HG03045 (cell line): ENCODE measurements at regions not wholly inside any gene's neighbourhood (a gene's known extent, or its start where the extent isn't known, plus 50 kb on each side); places are given as distances from the start of the nearest gene placed in this dataset.
"Not testable (repeated sequence)": the region's sequence is repeated elsewhere in the genome, so short reads cannot be mapped to it uniquely, and the experiment has no call there.

Experiments used
- ATAC-seq: cut with Tn5 transposase; IDR thresholded peaks from one replicate; pipeline ENCODE4 v1.9.1; 2021; ENCODE audit warnings: mild to moderate bottlenecking, moderate library complexity; ENCODE audit not compliant: unreplicated experiment

DNA sequence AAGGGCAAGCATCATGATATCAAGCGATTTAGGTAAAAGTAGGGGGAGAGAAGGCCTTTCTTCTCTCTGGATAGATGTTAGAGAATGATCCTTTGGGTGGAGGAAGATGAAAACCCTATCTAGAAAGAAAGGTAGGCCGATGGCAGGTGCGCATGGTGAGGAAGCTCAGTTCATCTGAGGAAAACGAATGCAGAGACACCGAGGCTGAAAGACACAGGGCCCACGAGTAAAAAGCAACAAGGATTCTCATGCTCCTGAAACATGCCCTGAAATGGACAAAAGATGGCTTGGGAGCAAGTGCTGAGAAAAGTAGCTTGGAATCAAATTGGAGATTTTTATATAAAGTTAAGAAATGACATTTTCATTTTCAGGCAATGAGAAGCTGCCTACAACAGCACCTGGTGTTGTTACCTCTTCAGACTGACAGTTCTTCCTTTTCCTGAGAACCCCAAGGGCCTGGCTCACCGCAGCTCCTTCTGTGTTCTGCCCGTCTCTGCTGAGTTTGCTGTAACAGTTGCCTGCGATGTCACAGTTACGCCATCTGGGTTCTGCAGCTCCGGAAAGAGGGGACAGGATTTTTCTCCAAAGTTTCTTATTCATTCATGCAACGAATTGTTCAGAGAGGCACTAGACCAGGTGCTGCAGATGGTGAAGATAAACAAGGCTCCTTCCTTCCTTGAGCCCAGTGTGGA, 402.0 kb upstream of the KLF6 start:
- no peak for ATAC-seq

DNA sequence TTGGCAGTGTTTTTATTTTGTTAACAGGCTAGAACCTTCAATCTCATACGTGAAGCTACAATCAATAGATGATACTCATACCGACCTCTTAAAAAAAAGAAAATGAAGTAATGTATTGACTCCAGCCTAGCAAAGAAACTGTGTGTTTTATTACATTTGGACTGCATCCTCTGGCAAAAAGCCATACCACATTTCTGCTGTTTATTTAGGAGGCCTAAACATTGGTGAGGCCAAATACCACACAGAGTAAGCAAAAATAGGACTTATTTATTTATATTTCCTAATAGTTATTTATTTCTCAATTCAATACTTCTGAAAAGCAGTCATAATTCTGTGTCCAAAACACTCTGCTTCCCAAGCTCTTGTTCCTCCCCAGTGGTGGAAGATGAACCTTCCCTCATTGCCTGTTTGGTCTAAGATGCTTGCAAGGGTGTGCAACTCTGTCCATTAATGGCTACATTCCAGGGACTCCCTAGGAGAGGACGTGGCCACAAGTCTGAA, 398.8 kb upstream of the KLF6 start:
- no peak for ATAC-seq

DNA sequence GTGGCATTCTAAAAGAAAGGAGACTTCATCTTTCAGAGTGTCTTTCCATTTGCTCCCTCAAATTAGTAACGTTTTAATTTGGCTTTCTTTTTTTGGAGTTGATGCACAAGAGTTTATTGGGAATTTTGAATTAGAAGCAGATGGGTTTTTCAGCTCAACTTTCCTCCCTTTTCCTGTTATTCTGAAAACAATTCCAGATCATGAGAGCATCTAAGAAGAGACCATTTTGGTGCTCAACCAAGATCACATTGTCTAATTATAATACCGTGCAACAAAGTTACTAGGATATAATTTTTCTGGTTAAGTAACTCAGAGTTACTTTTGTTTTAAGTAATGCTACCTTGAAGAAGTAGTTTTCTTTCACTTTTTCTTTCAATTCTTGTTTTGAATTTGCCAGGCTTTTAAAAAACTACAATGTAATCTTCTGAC, 396.6 kb upstream of the KLF6 start:
- ATAC-seq = no peak

DNA sequence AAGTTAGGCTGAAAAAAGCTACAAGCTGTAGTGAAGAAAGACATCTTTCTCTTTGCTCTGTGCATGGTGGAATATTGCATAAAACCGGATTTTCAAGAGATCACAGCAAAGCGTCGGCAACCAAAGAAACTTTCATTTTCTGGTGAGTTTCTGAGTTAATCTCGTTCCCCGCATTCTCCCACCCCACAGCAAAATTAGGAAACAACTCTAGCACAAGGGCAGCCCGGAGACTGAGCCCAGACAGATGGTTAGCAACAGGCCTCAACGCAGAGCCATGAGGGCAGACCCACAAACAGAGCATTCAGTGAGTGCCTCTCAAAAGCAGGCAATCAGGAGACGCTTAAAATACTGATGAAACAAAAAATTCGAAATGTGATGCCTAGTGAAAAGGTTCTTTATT, 396.1 kb upstream of the KLF6 start:
- no peak for ATAC-seq

DNA sequence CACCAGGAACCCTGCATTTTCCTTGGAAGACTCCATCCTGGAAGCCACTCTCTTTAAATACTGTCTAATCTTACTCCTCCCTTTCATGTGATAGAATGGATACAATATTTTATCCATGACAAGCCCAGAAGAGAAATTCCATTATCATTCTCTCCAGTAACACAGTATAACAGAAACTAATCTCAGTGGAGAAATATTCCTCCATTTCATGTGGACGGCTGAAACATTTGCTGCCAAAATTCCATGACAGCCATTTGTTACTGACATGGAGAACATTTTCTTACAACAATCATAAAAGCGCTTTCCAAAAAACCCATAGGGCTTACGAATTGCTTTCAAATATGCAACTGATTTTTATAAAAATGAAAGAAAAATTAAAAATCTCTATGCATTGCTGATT, 392.8 kb upstream of the KLF6 start:
- ATAC-seq = no peak

- no peak for ATAC-seq
Measured at GRCh38 chr10:4176500-4177281, 391.7 kb upstream of the KLF6 start.

- no peak for ATAC-seq
Measured at GRCh38 chr10:4174197-4174596, 389.2 kb upstream of the KLF6 start.

GRCh38 chr10:4170633-4171314, 385.8 kb upstream of the KLF6 start:
- ATAC-seq = no peak

- no peak for ATAC-seq
Measured at GRCh38 chr10:4170181-4170580, 385.2 kb upstream of the KLF6 start.

GRCh38 chr10:4169448-4169847, 384.4 kb upstream of the KLF6 start:
- ATAC-seq = no peak

- ATAC-seq = no peak
Measured at GRCh38 chr10:4167216-4167615, 382.2 kb upstream of the KLF6 start.

- ATAC-seq = no peak
Measured at GRCh38 chr10:4162571-4163286, 377.7 kb upstream of the KLF6 start.

- no peak for ATAC-seq
Measured at GRCh38 chr10:4159173-4159572, 374.2 kb upstream of the KLF6 start.

- no peak for ATAC-seq
Measured at GRCh38 chr10:4154191-4154715, 369.2 kb upstream of the KLF6 start.

GRCh38 chr10:4151466-4151865, 366.5 kb upstream of the KLF6 start:
- no peak for ATAC-seq

GRCh38 chr10:4150676-4151075, 365.7 kb upstream of the KLF6 start:
- ATAC-seq = no peak

DNA sequence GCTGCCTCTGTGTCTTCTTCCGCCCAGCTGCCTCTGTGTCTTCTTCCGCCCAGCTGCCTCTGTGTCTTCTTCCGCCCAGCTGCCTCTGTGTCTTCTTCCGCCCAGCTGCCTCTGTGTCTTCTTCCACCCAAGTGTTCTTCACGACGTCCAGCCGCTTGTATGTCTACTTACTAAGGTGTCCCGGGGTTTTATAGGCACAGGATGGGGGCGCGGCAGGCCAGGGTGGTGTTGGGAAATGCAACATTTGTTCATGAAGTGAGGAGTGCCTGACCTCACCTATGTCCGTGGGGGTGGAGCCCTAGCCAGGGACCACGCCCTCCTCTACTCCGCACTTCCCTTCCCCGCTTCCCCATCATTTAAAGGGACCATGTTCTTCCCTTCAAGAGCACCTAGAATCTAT, 364.5 kb upstream of the KLF6 start:
- ATAC-seq = not testable (repeated sequence)

- ATAC-seq = no peak
Measured at GRCh38 chr10:4147245-4147644, 362.2 kb upstream of the KLF6 start.

DNA sequence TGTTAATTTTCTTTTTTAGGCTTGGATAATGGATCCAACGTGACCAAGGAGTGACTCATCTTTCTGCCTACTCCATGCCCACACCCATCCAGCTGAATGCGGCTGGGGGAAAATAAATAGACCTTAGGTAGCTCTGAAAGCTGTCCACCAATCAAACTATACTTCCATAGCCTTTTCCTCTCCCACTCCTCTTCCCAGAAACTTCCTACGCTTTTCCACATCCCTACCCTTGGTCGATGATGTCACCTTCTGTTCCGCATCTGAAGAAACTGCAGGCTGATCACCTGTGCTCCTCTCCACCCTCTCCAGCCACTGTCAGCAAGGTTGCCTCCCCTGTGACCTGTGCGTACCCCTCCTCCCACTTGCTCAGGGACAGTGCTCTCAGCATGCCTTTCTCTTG, 359.8 kb upstream of the KLF6 start:
- ATAC-seq = no peak

GRCh38 chr10:4141471-4141870, 356.5 kb upstream of the KLF6 start:
- ATAC-seq = no peak
